ENCODE measurements at regions not wholly inside any gene's neighbourhood (a gene's known extent, or its start where the extent isn't known, plus 50 kb on each side); places are given as distances from the start of the nearest gene placed in this dataset.
"Not testable (repeated sequence)": the region's sequence is repeated elsewhere in the genome, so short reads cannot be mapped to it uniquely, and the experiment has no call there.

- Histone ChIP-seq H3K4me1 (no peaks in the 10 kb centered on the region), H3K27ac (no peak overlapping the region), H3K36me3 (no peaks in the 10 kb centered on the region), H3K27me3 (no peaks in the 10 kb centered on the region), H3K9me3 (peaks cover 0 to 4% (median 0%) of the 10 kb centered on the region in 4 donors), H3K4me3 (no peak overlapping the region)
- TF ChIP-seq EP300 (IDR thresholded peaks at IDR 0.05) (no peak), POLR2AphosphoS5 (IDR thresholded peaks at IDR 0.05) (no peak), POLR2A (IDR thresholded peaks at IDR 0.05) (no peak), CTCF (IDR thresholded peaks at IDR 0.05) (no peak)
- ATAC-seq (ENCODE audit: low FRiP score in 2 of 2) (no peak), DNase-seq (no peak)
- WGBS, 2 donors: 39 to 42% methylated on average over 4 of the region's 4 CpGs
These were observed 129.4 kb upstream of the SHH start for GRCh38 chr7:155941688-155942087.

GRCh38 chr7:155939350-155939749, 127.1 kb upstream of the SHH start:
- Histone ChIP-seq H3K9me3 (peaks cover 0 to 4% (median 0%) of the 10 kb centered on the region in 4 donors), H3K27me3 (no peaks in the 10 kb centered on the region), H3K4me3 (no peak overlapping the region), H3K27ac (no peak overlapping the region), H3K4me1 (no peaks in the 10 kb centered on the region), H3K36me3 (no peaks in the 10 kb centered on the region)
- ATAC-seq (ENCODE audit: low FRiP score in 2 of 2): no peak
- TF ChIP-seq POLR2A (IDR thresholded peaks at IDR 0.05) (no peak), EP300 (IDR thresholded peaks at IDR 0.05) (no peak), CTCF (IDR thresholded peaks at IDR 0.05) (no peak), POLR2AphosphoS5 (IDR thresholded peaks at IDR 0.05) (no peak)
- DNase-seq: no peak

GRCh38 chr7:155938129-155938528, 125.9 kb upstream of the SHH start:
- Histone ChIP-seq H3K4me1 (no peaks in the 10 kb centered on the region), H3K27me3 (no peaks in the 10 kb centered on the region), H3K27ac (no peak overlapping the region), H3K36me3 (no peaks in the 10 kb centered on the region), H3K9me3 (peaks cover 0 to 4% (median 0%) of the 10 kb centered on the region in 4 donors), H3K4me3 (no peak overlapping the region)
- TF ChIP-seq POLR2AphosphoS5 (IDR thresholded peaks at IDR 0.05) (no peak), POLR2A (IDR thresholded peaks at IDR 0.05) (no peak), CTCF (IDR thresholded peaks at IDR 0.05) (no peak), EP300 (IDR thresholded peaks at IDR 0.05) (no peak)
- 32 to 38% methylated on average over 2 of the region's 2 CpGs for WGBS, 2 donors
- ATAC-seq (ENCODE audit: low FRiP score in 2 of 2) (no peak), DNase-seq (no peak)

GRCh38 chr7:155935726-155936125, 123.5 kb upstream of the SHH start:
- Histone ChIP-seq H3K36me3 (no peaks in the 10 kb centered on the region), H3K4me3 (no peak overlapping the region), H3K4me1 (no peaks in the 10 kb centered on the region), H3K27me3 (no peaks in the 10 kb centered on the region), H3K27ac (no peak overlapping the region), H3K9me3 (peaks cover 0 to 4% (median 0%) of the 10 kb centered on the region in 4 donors)
- no peak for DNase-seq
- TF ChIP-seq EP300 (IDR thresholded peaks at IDR 0.05): no peak
- no peak for TF ChIP-seq POLR2AphosphoS5 (IDR thresholded peaks at IDR 0.05)
- no peak for TF ChIP-seq CTCF (IDR thresholded peaks at IDR 0.05)
- 71 to 72% methylated on average over 5 of the region's 5 CpGs for WGBS, 2 donors
- ATAC-seq (ENCODE audit: low FRiP score in 2 of 2): no peak

GRCh38 chr7:155935005-155935557, 122.8 kb upstream of the SHH start:
- ATAC-seq (ENCODE audit: low FRiP score in 2 of 2): no peak
- WGBS, 2 donors: 72 to 82% methylated on average over 3 of the region's 3 CpGs
- TF ChIP-seq POLR2A (IDR thresholded peaks at IDR 0.05) (no peak), POLR2AphosphoS5 (IDR thresholded peaks at IDR 0.05) (no peak), CTCF (IDR thresholded peaks at IDR 0.05) (no peak), EP300 (IDR thresholded peaks at IDR 0.05) (no peak)

GRCh38 chr7:155932324-155932723, 120.1 kb upstream of the SHH start:
- H3K4me3 ChIP-seq; H3K4me1 ChIP-seq; ATAC-seq (ENCODE audit: low FRiP score in 2 of 2); H3K36me3 ChIP-seq; H3K27me3 ChIP-seq; DNase-seq; H3K27ac ChIP-seq; H3K9me3 ChIP-seq: not testable (repeated sequence)
- 83 to 84% methylated on average over 9 of the region's 10 CpGs for WGBS, 2 donors

More at GRCh38 chr7:155935005-155935557, 122.8 kb upstream of the SHH start:
- Histone ChIP-seq H3K27me3 (no peaks in the 10 kb centered on the region), H3K4me1 (no peaks in the 10 kb centered on the region), H3K36me3 (no peaks in the 10 kb centered on the region), H3K27ac (no peak overlapping the region), H3K9me3 (peaks cover 0 to 4% (median 0%) of the 10 kb centered on the region in 4 donors), H3K4me3 (no peak overlapping the region)
- DNase-seq: no peak

All from upper lobe of left lung (tissue), 6 donors.